ENCODE measurements at regions not wholly inside any gene's neighbourhood (a gene's known extent, or its start where the extent isn't known, plus 50 kb on each side); places are given as distances from the start of the nearest gene placed in this dataset.

DNA sequence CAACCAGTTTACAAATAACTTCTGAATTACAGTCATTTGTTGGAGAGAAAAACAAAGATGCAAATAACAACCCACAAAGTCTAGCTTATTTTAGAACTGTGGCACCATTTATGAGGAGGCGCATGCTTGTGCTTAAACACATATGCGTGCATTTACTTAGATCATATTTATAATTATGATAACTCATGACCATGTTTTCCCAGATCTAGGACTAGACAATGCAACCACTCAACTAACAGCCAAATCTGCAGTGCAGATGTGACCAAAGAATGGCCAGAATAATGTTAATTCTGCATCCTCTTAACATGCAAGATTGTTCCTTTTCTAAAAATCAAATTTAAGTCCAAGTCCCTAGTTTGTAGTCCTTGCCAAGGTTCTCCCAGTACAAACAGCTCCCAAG lies 167.3 kb upstream of the FST start:
- no peak for TF ChIP-seq EZH2 (IDR thresholded peaks at IDR 0.05; ENCODE audit: borderline replicate concordance, insufficient read depth, low read depth, low read length, poor library complexity, severe bottlenecking)
- TF ChIP-seq, protein P1, sequence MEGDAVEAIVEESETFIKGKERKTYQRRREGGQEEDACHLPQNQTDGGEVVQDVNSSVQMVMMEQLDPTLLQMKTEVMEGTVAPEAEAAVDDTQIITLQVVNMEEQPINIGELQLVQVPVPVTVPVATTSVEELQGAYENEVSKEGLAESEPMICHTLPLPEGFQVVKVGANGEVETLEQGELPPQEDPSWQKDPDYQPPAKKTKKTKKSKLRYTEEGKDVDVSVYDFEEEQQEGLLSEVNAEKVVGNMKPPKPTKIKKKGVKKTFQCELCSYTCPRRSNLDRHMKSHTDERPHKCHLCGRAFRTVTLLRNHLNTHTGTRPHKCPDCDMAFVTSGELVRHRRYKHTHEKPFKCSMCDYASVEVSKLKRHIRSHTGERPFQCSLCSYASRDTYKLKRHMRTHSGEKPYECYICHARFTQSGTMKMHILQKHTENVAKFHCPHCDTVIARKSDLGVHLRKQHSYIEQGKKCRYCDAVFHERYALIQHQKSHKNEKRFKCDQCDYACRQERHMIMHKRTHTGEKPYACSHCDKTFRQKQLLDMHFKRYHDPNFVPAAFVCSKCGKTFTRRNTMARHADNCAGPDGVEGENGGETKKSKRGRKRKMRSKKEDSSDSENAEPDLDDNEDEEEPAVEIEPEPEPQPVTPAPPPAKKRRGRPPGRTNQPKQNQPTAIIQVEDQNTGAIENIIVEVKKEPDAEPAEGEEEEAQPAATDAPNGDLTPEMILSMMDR (IDR thresholded peaks at IDR 0.05), result no peak
- WGBS (ENCODE audit: insufficient coverage), result no CpG with 5 or more reads among the region's 2 CpGs
- peaks cover 4% of the 10 kb centered on the region for H3K9me3 Mint-ChIP-seq (ENCODE audit: insufficient read depth)
- peaks cover 0 to 5% (median 0%) of the 10 kb centered on the region in 3 donors for H3K9me3 ChIP-seq (ENCODE audit: control extremely low read depth in 1 of 3, control insufficient read depth in 2 of 3, insufficient read depth in 1 of 3, low read length in 2 of 3)
- H3K9ac ChIP-seq (ENCODE audit: low read length), result no peak overlapping the region
- ChIA-PET CTCF (no interaction called here), POLR2A (no interaction called here)
- intact Hi-C loops (cut with micrococcal nuclease), result no loop called here
- no peaks in the 10 kb centered on the region for H3K4me1 ChIP-seq (ENCODE audit: control insufficient read depth in 2 of 2, insufficient read depth in 2 of 2, low read length in 2 of 2)
- no peak overlapping the region for H3K4me2 ChIP-seq (replicated peaks; ENCODE audit: low read depth, low read length, poor library complexity, severe bottlenecking)
- no peaks in the 10 kb centered on the region for H3K79me2 ChIP-seq (ENCODE audit: control insufficient read depth, insufficient read depth, low read length)
- no peaks in the 10 kb centered on the region for H4K20me1 ChIP-seq (ENCODE audit: control insufficient read depth, insufficient read depth, low read length, poor library complexity, severe bottlenecking)
- no peaks in the 10 kb centered on the region for H3K4me1 Mint-ChIP-seq
- H3K27ac ChIP-seq (ENCODE audit: low read length in 2 of 2), result no peak overlapping the region
- H3K4me3 ChIP-seq (ENCODE audit: control extremely low read depth in 1 of 5, extremely low read depth in 1 of 5, insufficient read depth in 1 of 5, low read depth in 2 of 5, low read length in 4 of 5), result no peak overlapping the region
- no peak overlapping the region for H3K4me3 Mint-ChIP-seq
- DNase-seq, result no peak
- H3K27me3 ChIP-seq (replicated peaks in 1 of 4; ENCODE audit: control extremely low read depth in 1 of 4, control insufficient read depth in 3 of 4, insufficient read depth in 4 of 4, low read length in 3 of 4), result no peaks in the 10 kb centered on the region
- no peak overlapping the region for H2AFZ ChIP-seq (ENCODE audit: insufficient read depth, low read depth, low read length, poor library complexity, severe bottlenecking)
- no peaks in the 10 kb centered on the region for H3K36me3 ChIP-seq (replicated peaks in 1 of 2; ENCODE audit: control extremely low read depth in 1 of 2, control insufficient read depth in 1 of 2, extremely low read depth in 1 of 2, insufficient read depth in 2 of 2, low read length in 1 of 2)
- H3K27ac Mint-ChIP-seq, result no peak overlapping the region
- no peaks in the 10 kb centered on the region for H3K27me3 Mint-ChIP-seq
- ATAC-seq (ENCODE audit: low read depth), result no peak

DNA sequence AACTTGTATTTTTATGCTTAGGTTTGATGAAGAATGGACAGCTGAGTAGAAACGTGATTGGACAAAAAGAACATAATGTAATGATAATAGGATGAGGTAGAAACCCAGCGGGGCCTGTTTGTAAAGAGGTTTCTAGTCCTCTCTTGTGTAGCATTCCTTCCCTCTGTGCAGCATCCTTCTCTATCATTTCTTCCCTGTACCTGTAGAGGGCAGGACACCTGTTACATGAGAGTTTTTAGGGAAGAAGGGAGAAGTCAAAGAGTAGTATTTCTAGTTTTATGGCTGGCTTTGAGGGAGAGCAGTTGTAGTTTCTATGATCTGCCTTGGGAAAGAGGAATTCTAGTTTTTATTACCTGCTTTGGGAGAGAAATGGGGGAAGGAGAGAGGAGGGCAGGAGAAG lies 162.1 kb upstream of the FST start:
- CTCF ChIA-PET, result no interaction called here
- Histone ChIP-seq H3K79me2 (ENCODE audit: control insufficient read depth, insufficient read depth, low read length) (no peaks in the 10 kb centered on the region), H3K27ac (ENCODE audit: low read length in 2 of 2) (no peak overlapping the region), H3K9ac (ENCODE audit: low read length) (no peak overlapping the region), H3K27me3 (replicated peaks in 1 of 4; ENCODE audit: control extremely low read depth in 1 of 4, control insufficient read depth in 3 of 4, insufficient read depth in 4 of 4, low read length in 3 of 4) (no peaks in the 10 kb centered on the region), H3K9me3 (ENCODE audit: control extremely low read depth in 1 of 3, control insufficient read depth in 2 of 3, insufficient read depth in 1 of 3, low read length in 2 of 3) (peaks cover 0 to 5% (median 0%) of the 10 kb centered on the region in 3 donors), H3K4me2 (replicated peaks; ENCODE audit: low read depth, low read length, poor library complexity, severe bottlenecking) (no peak overlapping the region), H3K4me3 (ENCODE audit: control extremely low read depth in 1 of 5, extremely low read depth in 1 of 5, insufficient read depth in 1 of 5, low read depth in 2 of 5, low read length in 4 of 5) (no peak overlapping the region), H4K20me1 (ENCODE audit: control insufficient read depth, insufficient read depth, low read length, poor library complexity, severe bottlenecking) (no peaks in the 10 kb centered on the region), H3K36me3 (replicated peaks in 1 of 2; ENCODE audit: control extremely low read depth in 1 of 2, control insufficient read depth in 1 of 2, extremely low read depth in 1 of 2, insufficient read depth in 2 of 2, low read length in 1 of 2) (no peaks in the 10 kb centered on the region), H3K4me1 (ENCODE audit: control insufficient read depth in 2 of 2, insufficient read depth in 2 of 2, low read length in 2 of 2) (no peaks in the 10 kb centered on the region), H2AFZ (ENCODE audit: insufficient read depth, low read depth, low read length, poor library complexity, severe bottlenecking) (no peak overlapping the region)
- ATAC-seq (ENCODE audit: low read depth), result no peak
- no peak for TF ChIP-seq EZH2 (IDR thresholded peaks at IDR 0.05; ENCODE audit: borderline replicate concordance, insufficient read depth, low read depth, low read length, poor library complexity, severe bottlenecking)
- TF ChIP-seq, protein P1 (IDR thresholded peaks at IDR 0.05), result no peak
- intact Hi-C loops (cut with micrococcal nuclease), result no loop called here
- H3K27me3 Mint-ChIP-seq, result no peaks in the 10 kb centered on the region
- no peak for DNase-seq
- H3K4me3 Mint-ChIP-seq, result no peak overlapping the region
- no peaks in the 10 kb centered on the region for H3K4me1 Mint-ChIP-seq
- 20% methylated on average over 1 of the region's 2 CpGs for WGBS (ENCODE audit: insufficient coverage)
- H3K9me3 Mint-ChIP-seq (ENCODE audit: insufficient read depth), result peaks cover 4% of the 10 kb centered on the region
- H3K27ac Mint-ChIP-seq, result no peak overlapping the region
- POLR2A ChIA-PET, result no interaction called here

All from B cell (primary cell).